ENCODE measurements at regions not wholly inside any gene's neighbourhood (a gene's known extent, or its start where the extent isn't known, plus 50 kb on each side); places are given as distances from the start of the nearest gene placed in this dataset.
"Not testable (repeated sequence)": the region's sequence is repeated elsewhere in the genome, so short reads cannot be mapped to it uniquely, and the experiment has no call there.

DNA sequence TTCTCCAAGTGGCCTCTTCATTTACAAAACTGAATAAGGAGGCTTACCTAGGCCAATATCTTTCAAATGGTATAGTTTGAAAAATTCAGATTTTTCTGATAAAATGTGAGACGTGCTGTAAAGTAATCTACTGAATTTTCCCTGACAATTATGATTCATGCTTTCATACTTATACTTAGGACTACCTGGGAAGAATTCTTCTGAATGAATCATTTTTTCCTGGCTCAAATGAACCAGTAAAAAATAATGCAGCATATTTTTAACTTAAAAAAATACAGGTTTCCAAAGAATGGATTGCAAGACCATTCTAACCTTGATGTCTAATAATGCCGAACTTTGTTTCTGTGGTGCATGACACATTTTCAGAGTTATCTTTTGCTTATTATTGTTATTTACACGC, 375.4 kb downstream of the ZNF674 start:
- no peak for DNase-seq (ENCODE audit: low read depth in 2 of 2)

DNA sequence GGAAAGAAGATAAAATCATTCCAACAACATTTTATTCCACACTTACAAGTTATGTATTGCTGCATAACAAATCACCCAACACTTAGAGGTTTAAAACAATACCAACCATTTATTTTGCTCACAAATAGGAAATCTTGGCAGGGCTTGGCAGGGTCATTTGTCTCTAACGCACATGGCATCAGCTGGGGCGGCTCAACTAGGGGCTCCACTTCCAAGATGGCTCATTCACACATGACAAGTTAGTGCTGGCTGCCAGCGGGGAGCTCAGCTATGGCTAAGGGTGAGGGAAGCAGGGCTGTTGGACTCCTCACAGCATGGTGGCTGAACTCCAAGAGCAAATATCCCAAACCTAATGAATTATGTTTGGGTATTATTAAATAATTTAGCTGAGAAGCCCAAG, 377.0 kb downstream of the ZNF674 start:
- DNase-seq (ENCODE audit: low read depth in 2 of 2), result no peak

DNA sequence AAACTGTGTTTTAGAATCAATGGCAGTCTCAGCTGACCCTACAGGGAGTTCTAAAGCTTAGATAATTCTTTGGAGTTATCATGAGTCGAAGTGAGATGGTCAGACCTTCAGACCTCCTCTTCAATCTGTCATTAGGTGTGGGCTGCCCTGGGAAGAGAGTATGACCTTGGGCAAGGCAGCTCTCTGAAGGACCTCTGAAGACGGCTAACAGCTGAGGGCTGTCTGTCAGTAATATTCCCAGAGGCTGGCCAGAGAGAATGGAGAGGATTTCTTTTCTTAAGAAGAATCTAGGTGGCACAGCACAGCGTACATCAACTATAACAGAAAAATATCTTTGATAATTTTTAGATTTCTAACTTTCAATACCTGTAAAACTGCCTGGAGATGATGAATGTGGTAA, 379.4 kb downstream of the ZNF674 start:
- no peak for DNase-seq (ENCODE audit: low read depth in 2 of 2)

DNA sequence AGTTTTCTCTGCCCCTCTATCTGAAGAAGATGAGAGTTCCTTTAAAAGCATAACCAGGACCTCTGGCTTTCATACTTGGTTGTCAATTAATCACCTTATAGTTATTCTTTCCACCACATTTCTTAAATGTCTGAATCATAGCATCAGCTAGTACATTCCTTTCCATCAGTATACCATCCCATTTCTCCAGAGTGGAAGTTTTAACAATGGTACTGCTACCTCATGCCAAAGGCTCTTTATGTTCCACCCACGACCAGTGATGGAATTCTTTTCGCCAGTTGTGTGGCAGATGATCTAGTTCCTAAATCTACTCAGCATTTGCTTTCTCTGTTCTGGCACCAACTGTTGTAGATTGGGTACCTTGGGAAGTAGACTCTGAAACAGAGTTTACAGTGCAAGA, 379.8 kb downstream of the ZNF674 start:
- DNase-seq (ENCODE audit: low read depth in 2 of 2), result no peak

DNA sequence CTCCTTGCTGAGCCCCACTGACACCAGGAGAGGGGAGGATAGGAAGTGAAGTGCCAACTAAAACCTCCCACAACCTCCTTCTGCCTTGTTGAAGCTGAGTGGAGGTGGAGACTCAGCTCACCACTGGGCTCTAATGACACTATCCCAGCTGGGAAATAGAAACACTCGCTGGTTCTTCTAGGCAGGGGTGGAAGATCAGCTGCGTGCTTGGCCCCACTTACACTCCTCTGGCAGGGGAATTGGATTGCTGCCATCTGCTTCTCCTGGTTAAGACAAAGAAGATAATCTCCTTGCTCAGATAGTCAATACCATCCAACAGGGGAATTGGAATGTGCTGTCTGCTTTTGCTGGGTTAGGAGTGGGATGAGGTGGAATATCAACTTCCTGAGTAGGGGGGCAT, 392.5 kb downstream of the ZNF674 start:
- DNase-seq (ENCODE audit: low read depth in 2 of 2), result no peak

DNA sequence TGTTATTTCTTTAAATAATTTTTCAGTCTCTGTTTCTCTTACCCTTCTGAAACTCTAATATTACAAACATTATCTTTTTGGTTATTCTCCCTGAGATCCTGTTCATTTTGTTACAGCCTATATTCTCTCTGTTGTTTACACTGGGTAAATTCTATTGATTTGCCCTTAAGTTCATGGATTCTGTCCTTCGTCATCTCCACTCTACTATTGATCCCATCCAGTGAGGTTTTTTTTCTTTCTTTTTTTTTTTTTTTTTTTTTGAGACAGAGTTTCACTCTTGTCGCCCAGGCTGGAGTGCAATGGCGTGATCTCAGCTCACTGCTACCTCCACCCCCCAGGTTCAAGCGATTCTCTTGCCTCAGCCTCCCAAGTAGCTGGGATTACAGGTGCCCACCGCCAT, 393.9 kb downstream of the ZNF674 start:
- not testable (repeated sequence) for DNase-seq (ENCODE audit: low read depth in 2 of 2)

DNA sequence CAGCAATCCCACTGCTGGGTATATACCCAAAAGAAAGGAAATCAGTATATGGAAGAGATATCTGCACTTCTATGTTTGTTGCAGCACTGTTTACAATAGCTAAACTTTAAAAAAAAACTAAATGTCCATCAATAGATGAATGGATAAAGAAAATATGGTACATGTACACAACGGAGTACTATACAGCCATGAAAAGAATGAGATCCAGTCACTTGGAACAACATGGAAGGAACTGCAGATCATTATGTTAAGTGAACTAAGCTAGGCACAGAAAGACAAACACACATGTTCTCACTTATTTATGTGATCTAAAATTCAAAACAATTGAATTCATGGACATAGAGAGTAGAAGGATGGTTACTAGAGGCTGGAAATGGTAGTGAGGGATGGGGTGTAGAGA, 400.7 kb downstream of the ZNF674 start:
- DNase-seq (ENCODE audit: low read depth in 2 of 2), result no peak

DNA sequence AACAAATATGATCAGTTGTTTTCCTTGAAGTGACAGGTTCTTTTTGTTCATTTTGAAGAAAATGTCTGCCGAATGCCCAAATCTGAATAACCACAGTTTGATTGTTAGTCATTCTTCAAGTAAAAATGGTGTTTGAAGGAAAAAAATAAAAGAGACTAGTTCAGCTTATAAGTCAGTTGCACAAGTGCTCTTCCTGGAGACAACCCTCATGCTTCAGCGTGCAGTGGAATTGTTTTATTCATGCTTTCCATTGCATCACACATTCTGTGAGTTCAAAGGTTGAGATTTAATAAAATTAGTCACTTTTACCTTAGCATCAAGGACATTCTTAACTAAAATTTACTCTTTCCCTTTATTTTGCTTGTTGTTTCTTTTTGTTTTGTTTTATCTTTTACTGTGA, 404.9 kb downstream of the ZNF674 start:
- no peak for DNase-seq (ENCODE audit: low read depth in 2 of 2)

DNA sequence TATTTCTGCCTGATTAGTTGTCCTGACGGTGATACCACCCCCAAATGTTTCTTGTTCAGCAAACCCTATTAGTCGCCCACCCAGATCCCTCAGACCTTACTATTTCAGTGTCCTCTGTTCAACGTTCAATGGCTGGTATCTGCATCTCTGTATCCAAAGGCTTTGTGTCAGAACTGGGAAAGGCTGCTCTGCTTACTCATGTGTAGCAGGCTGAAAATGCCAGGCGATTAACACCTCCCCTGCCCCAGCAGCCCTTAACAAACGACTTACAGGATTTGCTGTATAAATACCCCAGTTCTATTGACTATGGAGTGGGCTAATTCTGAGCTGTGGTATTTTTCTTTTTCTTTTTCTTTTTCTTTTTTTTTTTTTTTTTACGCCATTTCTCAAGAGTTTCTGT, 415.0 kb downstream of the ZNF674 start:
- no peak for DNase-seq (ENCODE audit: low read depth in 2 of 2)

DNA sequence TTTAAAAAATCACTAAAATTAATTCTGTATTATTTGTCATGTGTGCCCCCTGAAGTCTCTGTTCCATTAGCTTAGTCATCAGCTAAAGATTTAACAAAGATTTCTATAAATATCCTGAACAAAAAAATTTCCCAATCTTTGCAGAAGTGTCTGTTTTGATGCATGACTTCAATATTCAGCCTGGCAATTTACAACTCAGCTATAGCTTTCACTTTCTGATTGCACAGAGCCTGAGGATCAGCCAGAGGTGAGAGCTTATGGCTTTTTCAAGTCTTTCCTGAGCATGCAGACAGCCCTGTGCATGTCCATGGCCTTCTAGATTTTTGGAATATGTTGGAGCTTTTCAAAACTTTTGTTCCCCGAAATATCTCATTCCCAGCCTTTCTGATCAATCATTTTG, 420.1 kb downstream of the ZNF674 start:
- DNase-seq (ENCODE audit: low read depth in 2 of 2), result no peak

DNA sequence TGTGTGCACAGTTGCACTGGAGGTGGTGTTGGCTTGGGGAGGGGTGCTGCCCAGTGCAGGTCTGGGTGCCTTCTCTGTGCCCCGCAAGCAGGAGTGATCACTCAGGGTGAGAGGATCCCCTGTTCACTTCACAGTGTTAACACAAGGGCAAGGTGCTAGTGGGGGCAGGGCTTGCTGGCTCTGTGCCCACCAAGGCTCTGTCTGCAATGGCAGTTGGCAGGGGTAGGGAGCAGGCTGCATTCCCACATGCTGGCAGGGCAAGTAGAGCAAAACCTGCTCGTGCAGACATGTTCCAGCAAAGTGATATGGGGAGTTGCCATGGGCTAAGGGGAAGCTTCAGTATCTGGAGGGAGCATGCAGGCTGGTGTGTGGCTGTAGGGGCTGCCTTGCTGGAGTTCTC, 428.0 kb downstream of the ZNF674 start:
- DNase-seq (ENCODE audit: low read depth in 2 of 2), result no peak

DNA sequence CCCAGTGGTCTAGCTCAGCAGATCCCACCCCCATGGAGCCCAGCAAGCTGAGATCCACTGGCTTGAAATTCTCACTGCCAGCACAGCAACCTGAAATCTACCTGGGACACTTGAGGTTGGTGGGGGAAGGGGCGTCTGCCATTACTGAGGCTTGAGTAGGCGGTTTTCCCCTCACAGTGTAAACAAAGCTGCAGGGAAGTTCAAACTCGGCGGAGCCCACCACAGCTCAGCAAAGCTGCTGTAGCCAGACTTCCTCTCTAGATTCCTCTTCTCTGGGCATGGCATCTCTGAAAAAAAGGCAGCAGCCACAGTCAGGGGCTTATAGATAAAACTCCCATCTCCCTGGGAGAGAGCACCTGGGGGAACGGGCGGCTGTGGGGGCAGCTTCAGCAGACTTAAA, 457.9 kb downstream of the ZNF674 start:
- not testable (repeated sequence) for DNase-seq (ENCODE audit: low read depth in 2 of 2)

DNA sequence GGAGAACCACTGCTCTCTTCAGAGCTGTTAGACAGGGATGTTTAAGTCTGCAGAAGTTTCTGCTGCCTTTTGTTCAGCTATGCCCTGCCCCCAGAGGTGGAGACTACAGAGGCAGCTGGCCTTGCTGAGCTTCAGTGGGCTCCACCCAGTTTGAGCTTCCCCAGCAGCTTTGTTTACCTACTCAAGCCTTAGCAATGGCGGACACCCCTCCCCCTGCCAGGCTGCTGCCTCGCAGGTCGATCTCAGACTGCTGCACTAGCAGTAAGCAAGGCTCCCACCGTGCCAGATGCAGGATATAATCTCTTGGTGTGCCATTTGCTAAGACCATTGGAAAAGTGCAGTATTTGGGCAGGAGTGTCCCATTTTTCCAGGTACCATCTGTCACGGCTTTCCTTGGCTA, 465.1 kb downstream of the ZNF674 start:
- DNase-seq (ENCODE audit: low read depth in 2 of 2), result not testable (repeated sequence)

DNA sequence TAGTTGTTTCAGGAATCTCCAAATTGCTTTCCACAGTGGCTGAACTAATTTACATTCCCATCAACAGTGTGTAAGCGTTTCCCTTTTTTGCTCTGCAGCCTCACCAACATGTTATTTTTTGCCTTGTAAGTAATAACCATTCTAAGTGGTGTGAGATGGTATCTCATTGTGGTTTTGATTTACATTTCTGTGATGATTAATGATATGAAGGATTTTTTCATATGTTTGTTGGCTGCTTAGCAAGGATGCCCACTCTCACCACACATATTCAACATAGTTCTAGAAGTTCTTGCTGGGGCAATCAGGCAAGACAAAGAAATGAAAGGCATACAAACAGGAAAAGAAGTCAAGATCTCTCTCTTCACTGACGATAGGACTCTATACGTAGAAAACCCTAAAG, 472.4 kb downstream of the ZNF674 start:
- no peak for DNase-seq (ENCODE audit: low read depth in 2 of 2)

DNA sequence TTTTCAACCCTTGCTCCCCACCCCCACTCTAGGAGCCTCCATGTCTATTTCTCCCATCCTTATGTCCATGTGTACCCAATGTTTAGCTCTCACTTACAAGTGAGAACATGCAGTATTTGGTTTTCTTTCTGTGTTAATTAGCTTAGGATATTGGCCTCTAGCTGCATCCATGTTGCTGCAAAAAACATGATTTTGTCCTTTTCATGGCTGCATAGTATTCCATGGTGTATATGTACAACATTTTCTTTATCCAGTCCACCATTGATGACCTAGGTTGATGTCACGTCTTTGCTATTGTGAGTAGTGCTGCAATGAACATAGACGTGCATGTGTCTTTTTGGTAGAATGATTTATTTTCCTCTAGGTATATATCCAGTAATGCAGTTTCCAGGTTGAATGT, 472.8 kb downstream of the ZNF674 start:
- DNase-seq (ENCODE audit: low read depth in 2 of 2), result no peak

DNA sequence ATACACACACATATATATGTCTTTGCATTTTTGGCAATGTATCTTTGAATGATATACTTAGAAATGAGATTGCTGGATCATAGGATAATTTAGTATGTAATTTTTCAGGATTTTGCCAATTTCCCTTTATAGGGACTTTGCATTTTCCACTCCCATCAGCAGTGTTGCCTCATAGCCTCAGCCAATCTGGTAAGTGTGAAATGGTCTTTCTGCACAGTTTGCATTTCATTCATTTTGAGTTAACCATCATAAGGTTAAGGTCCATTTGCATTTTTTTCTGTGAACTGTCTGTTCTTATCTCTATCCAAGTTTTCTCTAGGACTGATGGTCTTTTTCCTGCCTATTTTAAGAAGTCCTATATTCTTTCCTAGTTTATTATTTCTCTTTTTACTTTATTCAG, 474.8 kb downstream of the ZNF674 start:
- DNase-seq (ENCODE audit: low read depth in 2 of 2), result no peak

DNA sequence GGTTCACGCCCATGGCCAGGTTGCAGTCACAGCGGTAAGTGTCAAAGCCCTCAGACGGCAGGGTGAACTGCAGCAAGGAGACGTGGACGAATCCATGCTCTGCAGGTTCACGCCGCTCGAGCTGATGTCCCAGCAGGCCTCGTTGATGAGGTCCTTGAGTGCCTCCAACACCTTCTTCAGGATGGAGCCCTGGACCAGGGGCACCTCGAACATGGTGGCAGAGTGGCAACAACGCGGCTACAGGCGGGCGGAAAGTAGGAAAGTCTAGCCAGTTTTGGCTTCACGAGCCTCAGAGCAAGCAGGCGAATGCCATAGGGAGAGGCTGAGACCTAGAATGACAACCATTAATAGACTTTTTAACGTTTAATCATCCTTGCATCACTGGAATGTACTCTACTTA, 485.9 kb downstream of the ZNF674 start:
- no peak for DNase-seq (ENCODE audit: low read depth in 2 of 2)

DNA sequence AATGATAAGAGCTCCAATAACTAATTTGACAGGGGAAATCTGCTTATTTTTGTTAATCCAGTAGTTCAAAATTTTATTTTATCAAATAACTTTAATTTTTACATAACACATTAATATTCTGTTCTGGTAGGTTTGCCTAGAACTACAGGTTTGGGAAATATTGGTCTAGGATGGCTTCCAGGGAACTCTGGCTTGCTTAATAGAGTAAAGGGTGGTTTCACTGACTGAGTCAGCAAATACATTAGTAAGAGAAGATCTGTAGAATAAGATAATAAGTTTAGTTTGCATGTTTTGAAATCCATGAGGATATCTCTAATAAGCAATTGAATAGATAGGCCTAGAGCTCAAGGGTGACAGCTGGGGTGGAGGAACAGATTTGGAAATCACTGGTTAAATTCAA, 500.7 kb downstream of the ZNF674 start:
- no peak for DNase-seq (ENCODE audit: low read depth in 2 of 2)

DNA sequence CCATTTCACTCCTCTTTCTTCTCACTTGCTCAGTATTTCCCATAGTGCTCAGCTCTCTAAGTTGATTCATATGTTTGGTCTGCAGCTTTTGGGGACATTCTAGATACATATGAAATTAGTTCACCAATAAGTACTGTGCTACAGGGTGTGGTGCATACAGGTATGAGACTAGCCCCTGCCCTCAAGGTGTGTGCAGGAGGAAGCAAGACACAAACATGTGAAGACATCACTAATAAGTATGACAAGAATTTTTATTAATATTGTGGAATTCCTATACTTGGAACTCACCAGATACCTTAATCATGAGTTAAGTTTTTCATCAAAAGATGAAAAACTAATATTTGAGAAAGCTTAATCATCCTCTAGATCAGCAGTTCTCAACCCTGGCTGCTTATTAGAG, 505.2 kb downstream of the ZNF674 start:
- no peak for DNase-seq (ENCODE audit: low read depth in 2 of 2)

DNA sequence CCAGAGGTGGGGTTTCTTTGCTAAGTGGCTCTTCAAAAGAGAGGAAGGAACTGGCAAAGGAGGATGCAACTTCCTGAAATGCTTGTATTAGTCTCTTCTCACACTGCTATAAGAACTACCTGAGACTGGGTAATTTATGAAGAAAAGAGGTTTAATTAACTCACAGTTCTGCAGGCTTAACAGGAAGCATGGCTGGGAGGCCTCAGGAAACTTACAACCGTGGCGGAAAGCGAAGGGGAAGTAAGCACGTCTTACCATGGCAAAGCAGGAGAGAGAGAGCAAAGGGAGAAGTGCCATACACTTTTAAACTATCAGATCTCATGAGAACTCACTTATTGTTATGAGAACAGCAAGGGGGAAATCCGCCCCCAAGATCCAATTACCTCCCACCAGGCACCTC, 505.7 kb downstream of the ZNF674 start:
- DNase-seq (ENCODE audit: low read depth in 2 of 2), result peak in 1 of 2 donors; percentile 0

DNA sequence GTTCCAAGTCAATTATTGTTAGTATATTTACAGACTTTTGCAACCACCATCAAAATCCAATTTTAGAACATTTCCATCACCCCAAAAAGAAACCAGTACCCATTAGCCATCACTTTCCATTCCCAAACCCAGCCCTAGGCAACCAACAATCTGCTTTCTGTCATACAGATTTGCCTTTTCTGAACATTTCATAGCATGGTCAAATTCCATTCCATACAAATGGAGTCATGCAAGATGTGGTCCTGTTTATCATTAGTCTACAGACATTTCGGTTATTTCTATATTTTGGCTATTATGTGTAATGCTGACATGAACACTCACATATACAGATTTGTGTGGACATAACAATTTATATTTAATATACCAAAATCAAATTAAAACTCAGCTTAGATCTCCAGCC, 508.7 kb downstream of the ZNF674 start:
- DNase-seq (ENCODE audit: low read depth in 2 of 2), result no peak

DNA sequence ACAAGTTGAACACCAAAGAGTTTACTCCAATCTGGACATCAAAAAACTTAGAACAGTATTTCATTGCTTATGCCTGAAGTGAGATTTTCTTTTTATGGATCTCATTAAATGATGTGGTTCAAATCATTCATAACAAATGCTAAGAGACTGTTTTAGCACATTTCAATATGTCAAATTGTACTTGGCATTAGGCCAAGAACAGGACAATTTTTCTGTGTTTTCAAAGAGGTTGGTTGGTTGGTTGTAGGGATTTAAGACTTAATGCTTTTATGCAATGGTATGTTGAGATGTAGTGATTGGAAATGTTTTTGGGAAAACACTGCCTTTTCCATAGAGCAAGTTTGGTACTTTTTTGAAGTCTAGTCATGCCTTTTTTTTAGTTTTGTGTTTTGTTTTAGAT, 510.4 kb downstream of the ZNF674 start:
- no peak for DNase-seq (ENCODE audit: low read depth in 2 of 2)

DNA sequence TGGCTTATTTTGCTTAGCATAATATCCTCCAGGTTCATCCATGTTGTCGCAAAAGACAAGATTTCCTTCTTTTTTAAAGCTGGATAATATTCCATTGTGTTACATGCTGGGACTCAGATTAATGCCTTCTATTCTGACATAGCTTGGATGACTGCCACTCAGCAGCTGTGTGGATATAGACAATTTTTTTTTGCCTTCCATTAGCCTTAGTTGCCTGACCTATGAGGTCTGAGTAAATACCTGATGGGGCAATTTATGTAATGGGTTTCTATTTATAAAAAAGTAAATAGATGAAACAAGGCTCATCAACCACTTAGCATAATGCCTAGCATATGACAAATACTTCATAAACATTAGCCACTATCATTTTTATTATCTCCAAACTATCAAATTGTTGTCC, 515.4 kb downstream of the ZNF674 start:
- DNase-seq (ENCODE audit: low read depth in 2 of 2), result no peak

DNA sequence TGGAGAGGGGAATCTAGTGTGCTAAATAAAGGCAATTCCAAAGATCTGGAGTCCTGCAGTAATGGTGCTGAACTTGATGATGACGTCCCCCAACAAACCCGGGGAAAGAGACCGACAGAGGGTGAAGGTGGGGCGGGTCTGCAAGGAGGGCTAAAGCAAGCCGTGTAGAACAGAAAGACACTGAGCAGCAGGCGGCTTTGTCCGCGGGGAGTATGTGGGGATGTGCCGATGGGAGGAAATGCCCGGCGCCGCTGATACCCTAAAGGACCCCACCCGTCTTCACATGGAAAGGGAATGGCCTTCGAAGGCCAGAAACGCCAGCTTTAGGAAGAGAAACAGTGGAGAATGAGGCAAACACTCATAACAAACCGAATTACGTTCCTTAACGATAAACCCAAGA, 528.9 kb downstream of the ZNF674 start:
- no peak for DNase-seq (ENCODE audit: low read depth in 2 of 2)

DNA sequence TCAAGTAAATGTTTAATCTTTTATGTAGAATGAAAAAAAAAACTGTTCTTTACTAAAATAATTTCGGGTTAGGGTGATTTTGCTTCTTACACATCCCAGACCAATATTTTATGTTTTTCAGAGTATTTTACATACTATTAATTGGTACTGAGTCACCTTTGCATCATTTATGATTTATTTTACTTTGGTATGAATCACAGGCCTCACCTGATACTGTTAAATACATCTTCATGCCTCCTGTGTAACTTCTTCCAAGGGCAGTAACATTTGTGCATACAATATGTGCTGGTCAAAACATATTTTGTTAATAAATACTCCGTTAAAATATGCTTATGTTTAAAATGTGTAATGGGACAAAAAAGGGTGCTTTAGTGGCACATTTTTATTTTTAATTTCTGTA, 529.6 kb downstream of the ZNF674 start:
- DNase-seq (ENCODE audit: low read depth in 2 of 2), result no peak
